Thyroid gland (tissue), 4 donors: ENCODE measurements at regions not wholly inside any gene's neighbourhood (a gene's known extent, or its start where the extent isn't known, plus 50 kb on each side); places are given as distances from the start of the nearest gene placed in this dataset.

Experiments used
- CTCF ChIP-seq, 6 experiments: fragments of 200-600 bp in 3 of 6; fragments of 450-650 bp in 3 of 6; sonication (generic) in 3 of 6; IDR thresholded peaks; one replicate each; pipeline ENCODE4 v1.5.1; 2016 to 2019; ENCODE audit warnings: antibody characterized with exemption in 6 of 6, mild to moderate bottlenecking in 2 of 6, inconsistent platforms in 1 of 6, moderate library complexity in 1 of 6
- POLR2A ChIP-seq, 2 donors: fragments of 450-650 bp; IDR thresholded peaks; one replicate each; pipeline ENCODE4 v1.6.1; 2017; ENCODE audit warnings: antibody characterized with exemption in 2 of 2, mild to moderate bottlenecking in 2 of 2, moderate library complexity in 1 of 2

- TF ChIP-seq CTCF (IDR thresholded peaks at IDR 0.05) (no peak), POLR2A (IDR thresholded peaks at IDR 0.05) (no peak)
Measured at GRCh38 chr11:128299132-128299726, 288.1 kb downstream of the ETS1 start.
